Upper lobe of left lung (tissue), 4 donors: ENCODE measurements at regions not wholly inside any gene's neighbourhood (a gene's known extent, or its start where the extent isn't known, plus 50 kb on each side); places are given as distances from the start of the nearest gene placed in this dataset.

Experiments used
- CTCF ChIP-seq, 6 experiments: fragments of 450-650 bp in 4 of 6; fragments of 200-600 bp in 2 of 6; sonication (generic) in 2 of 6; IDR thresholded peaks; one replicate each; pipeline ENCODE4 v1.5.1; 2016 to 2019; ENCODE audit warnings: antibody characterized with exemption in 6 of 6
- EP300 ChIP-seq, 4 donors: sonication (generic); formaldehyde crosslinking; IDR thresholded peaks; one replicate each; pipeline ENCODE4 v1.5.1; 2017; ENCODE audit warnings: antibody characterized with exemption in 4 of 4, control low read depth in 2 of 4
- POLR2A ChIP-seq, 4 donors: fragments of 450-650 bp; IDR thresholded peaks; one replicate each; pipeline ENCODE4 v1.5.1; 2016 to 2017; ENCODE audit warnings: antibody characterized with exemption in 4 of 4, mild to moderate bottlenecking in 2 of 4
- POLR2AphosphoS5 ChIP-seq, 2 donors: sonication (generic); formaldehyde crosslinking; IDR thresholded peaks; one replicate each; pipeline ENCODE4 v1.5.1; 2017; ENCODE audit warnings: antibody characterized with exemption in 2 of 2

GRCh38 chr1:94608142-94608851 lies 66.7 kb upstream of the F3 start:
- TF ChIP-seq EP300 (IDR thresholded peaks at IDR 0.05): no peak
- TF ChIP-seq POLR2A (IDR thresholded peaks at IDR 0.05): no peak
- no peak for TF ChIP-seq CTCF (IDR thresholded peaks at IDR 0.05)
- no peak for TF ChIP-seq POLR2AphosphoS5 (IDR thresholded peaks at IDR 0.05)
